Stomach (tissue), 8 donors: ENCODE measurements at regions not wholly inside any gene's neighbourhood (a gene's known extent, or its start where the extent isn't known, plus 50 kb on each side); places are given as distances from the start of the nearest gene placed in this dataset.

Experiments used
- DNase-seq, 2 donors: peaks; one replicate each; pipeline versions ENCODE4 v3.0.0 to v3.0.0-alpha.2; 2013 to 2019
- H3K27ac ChIP-seq, 5 donors: fragments of 200-600 bp in 4 of 5; sonication (generic) in 4 of 5; one replicate each; pipeline ENCODE4 v1.5.1; 2013 to 2019; ENCODE audit warnings: mild to moderate bottlenecking in 1 of 5, moderate library complexity in 1 of 5
- H3K27me3 ChIP-seq, 3 donors: fragments of 200-600 bp; sonication (generic); one replicate each; pipeline ENCODE4 v1.5.1; 2017 to 2019; ENCODE audit warnings: mixed run types in 1 of 3
- H3K36me3 ChIP-seq, 4 donors: fragments of 200-600 bp; sonication (generic); 1 replicate in 3 of 4; 2 replicates in 1 of 4; pipeline ENCODE4 v1.5.1; 2016 to 2019
- H3K4me1 ChIP-seq, 4 donors: fragments of 200-600 bp; sonication (generic); one replicate each; pipeline ENCODE4 v1.5.1; 2016 to 2019
- H3K4me3 ChIP-seq, 4 donors: fragments of 200-600 bp; sonication (generic) in 3 of 4; one replicate each; pipeline ENCODE4 v1.5.1; 2016 to 2019; ENCODE audit warnings: mild to moderate bottlenecking in 1 of 4
- H3K9me3 ChIP-seq, 4 donors: fragments of 200-600 bp; sonication (generic); one replicate each; pipeline ENCODE4 v1.5.1; 2016 to 2019
- CTCF ChIP-seq, 7 experiments: fragments of 450-650 bp in 4 of 7; fragments of 200-600 bp in 3 of 7; sonication (generic) in 3 of 7; IDR thresholded peaks; one replicate each; pipeline ENCODE4 v1.5.1; 2016 to 2019; ENCODE audit warnings: antibody characterized with exemption in 7 of 7, control low read depth in 2 of 7, mild to moderate bottlenecking in 1 of 7
- EP300 ChIP-seq: sonication (generic); formaldehyde crosslinking; IDR thresholded peaks from one replicate; pipeline ENCODE4 v1.6.1; 2017; ENCODE audit warnings: antibody characterized with exemption
- POLR2A ChIP-seq, 4 donors: fragments of 450-650 bp; IDR thresholded peaks; one replicate each; pipeline ENCODE4 v1.6.1; 2016; ENCODE audit warnings: antibody characterized with exemption in 4 of 4, control low read depth in 2 of 4, mild to moderate bottlenecking in 1 of 4, moderate library complexity in 1 of 4
- POLR2AphosphoS5 ChIP-seq, 3 donors: sonication (generic); formaldehyde crosslinking; IDR thresholded peaks; one replicate each; pipeline ENCODE4 v1.6.1; 2016; ENCODE audit warnings: antibody characterized with exemption in 3 of 3
- WGBS, 5 donors: extraction: QIAGEN DNeasy Blood & Tissue Kit in 3 of 5; methylation state at CpG; one replicate each; pipeline versions ENCODE4 v1.1.5 to v1.1.7; 2013 to 2018; 5-methylcytosine and 5-hydroxymethylcytosine counted together
- intact Hi-C: fragments of 100-400 bp; cut with DNase I; formaldehyde crosslinking; loops from one replicate; pipeline ENCODE4 v1.15.1; 2023; ENCODE audit warnings: low total_unique reads
- donor health status: healthy with polysubstance abuse.
- donor health status: Bipolar disorder and iron deficiency.
- donor health status: healthy.

- H3K36me3 ChIP-seq = no peaks in the 10 kb centered on the region
- TF ChIP-seq EP300 (no peak), CTCF (IDR thresholded peaks at IDR 0.05) (no peak), POLR2AphosphoS5 (IDR thresholded peaks at IDR 0.05) (no peak), POLR2A (IDR thresholded peaks at IDR 0.05) (no peak)
- DNase-seq = no peak
- H3K9me3 ChIP-seq = peaks cover 0 to 23% (median 11%) of the 10 kb centered on the region in 4 donors
- no peak overlapping the region for H3K4me3 ChIP-seq
- no peaks in the 10 kb centered on the region for H3K4me1 ChIP-seq
- intact Hi-C loops = no loop called here
- 32 to 53% (median 45%) methylated on average over 9 of the region's 9 CpGs for WGBS, 5 donors
- H3K27me3 ChIP-seq = peaks cover 0 to 10% (median 0%) of the 10 kb centered on the region in 3 donors
- no peak overlapping the region for H3K27ac ChIP-seq
Observed at GRCh38 chr17:5931616-5932015, 138.6 kb upstream of the WSCD1 start.

- Histone ChIP-seq H3K27me3 (peaks cover 0 to 14% (median 0%) of the 10 kb centered on the region in 3 donors), H3K36me3 (no peaks in the 10 kb centered on the region), H3K4me1 (no peaks in the 10 kb centered on the region), H3K4me3 (no peak overlapping the region), H3K27ac (no peak overlapping the region), H3K9me3 (peaks cover 0 to 23% (median 11%) of the 10 kb centered on the region in 4 donors)
- WGBS, 5 donors = 62 to 76% (median 67%) methylated on average over 7 of the region's 7 CpGs
- DNase-seq = no peak
- intact Hi-C loops = no loop called here
- no peak for TF ChIP-seq POLR2AphosphoS5 (IDR thresholded peaks at IDR 0.05)
Observed at GRCh38 chr17:5933430-5933829, 136.7 kb upstream of the WSCD1 start.

- Histone ChIP-seq H3K27me3 (peaks cover 0 to 43% (median 6%) of the 10 kb centered on the region in 3 donors), H3K4me1 (no peaks in the 10 kb centered on the region), H3K9me3 (peaks cover 0 to 12% (median 0%) of the 10 kb centered on the region in 4 donors), H3K27ac (no peak overlapping the region), H3K4me3 (no peak overlapping the region), H3K36me3 (no peaks in the 10 kb centered on the region)
- no peak for TF ChIP-seq POLR2A (IDR thresholded peaks at IDR 0.05)
- no peak for TF ChIP-seq POLR2AphosphoS5 (IDR thresholded peaks at IDR 0.05)
- TF ChIP-seq EP300 = no peak
- no peak for TF ChIP-seq CTCF (IDR thresholded peaks at IDR 0.05)
- WGBS, 5 donors = 44 to 72% (median 65%) methylated on average over 5 of the region's 5 CpGs
- DNase-seq = no peak
- intact Hi-C loops = no loop called here
Observed at GRCh38 chr17:5941258-5941657, 128.9 kb upstream of the WSCD1 start.

- Histone ChIP-seq H3K9me3 (peaks cover 0 to 12% (median 0%) of the 10 kb centered on the region in 4 donors), H3K36me3 (no peaks in the 10 kb centered on the region), H3K27me3 (peaks cover 0 to 51% (median 6%) of the 10 kb centered on the region in 3 donors), H3K27ac (no peak overlapping the region), H3K4me3 (no peak overlapping the region), H3K4me1 (no peaks in the 10 kb centered on the region)
- TF ChIP-seq CTCF (IDR thresholded peaks at IDR 0.05) (no peak), EP300 (no peak), POLR2A (IDR thresholded peaks at IDR 0.05) (no peak), POLR2AphosphoS5 (IDR thresholded peaks at IDR 0.05) (no peak)
- DNase-seq = no peak
- 26 to 46% (median 43%) methylated on average over 7 of the region's 7 CpGs for WGBS, 5 donors
- intact Hi-C loops = no loop called here
Observed at GRCh38 chr17:5942687-5943086, 127.5 kb upstream of the WSCD1 start.

GRCh38 chr17:5943232-5943631 is 126.9 kb upstream of the WSCD1 start:
- Histone ChIP-seq H3K27me3 (peaks cover 0 to 48% (median 6%) of the 10 kb centered on the region in 3 donors), H3K36me3 (no peaks in the 10 kb centered on the region), H3K27ac (no peak overlapping the region), H3K4me3 (no peak overlapping the region), H3K9me3 (peaks cover 0 to 12% (median 0%) of the 10 kb centered on the region in 4 donors), H3K4me1 (no peaks in the 10 kb centered on the region)
- no peak for TF ChIP-seq EP300
- TF ChIP-seq POLR2AphosphoS5 (IDR thresholded peaks at IDR 0.05) = no peak
- no peak for TF ChIP-seq POLR2A (IDR thresholded peaks at IDR 0.05)
- no peak for TF ChIP-seq CTCF (IDR thresholded peaks at IDR 0.05)
- DNase-seq = no peak
- intact Hi-C loops = no loop called here
- WGBS, 5 donors = 21 to 33% (median 26%) methylated on average over 7 of the region's 7 CpGs
